Stimulated activated CD8-positive, alpha-beta memory T cell treated with anti-CD3 and anti-CD28 coated beads, Interleukin-15, amount 100 ng/mL, for 1 hour (primary cell): ENCODE measurements at regions not wholly inside any gene's neighbourhood (a gene's known extent, or its start where the extent isn't known, plus 50 kb on each side); places are given as distances from the start of the nearest gene placed in this dataset.
"Not testable (repeated sequence)": the region's sequence is repeated elsewhere in the genome, so short reads cannot be mapped to it uniquely, and the experiment has no call there.

Experiments used
- DNase-seq: peaks from one replicate; pipeline ENCODE4 v3.0.0-alpha.2; 2020; ENCODE audit warnings: low read depth

DNA sequence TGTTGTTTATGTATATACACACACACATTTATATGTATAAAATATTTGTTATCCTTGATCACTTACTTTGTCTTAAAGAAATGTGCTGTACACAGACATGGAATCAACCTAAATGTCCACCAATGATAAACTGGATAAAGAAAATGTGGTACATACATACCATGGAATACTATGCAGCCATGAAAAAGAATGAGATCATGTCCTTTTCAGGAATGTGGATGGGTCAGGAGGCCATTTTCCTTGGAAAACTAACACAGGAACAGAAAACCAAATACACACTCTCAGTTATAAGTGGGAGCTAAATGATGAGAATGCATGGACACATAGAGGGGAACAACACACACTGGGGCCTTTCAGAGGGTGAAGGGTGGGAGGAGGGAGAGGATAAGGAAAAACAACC lies 534.7 kb downstream of the FLRT2 start:
- not testable (repeated sequence) for DNase-seq

DNA sequence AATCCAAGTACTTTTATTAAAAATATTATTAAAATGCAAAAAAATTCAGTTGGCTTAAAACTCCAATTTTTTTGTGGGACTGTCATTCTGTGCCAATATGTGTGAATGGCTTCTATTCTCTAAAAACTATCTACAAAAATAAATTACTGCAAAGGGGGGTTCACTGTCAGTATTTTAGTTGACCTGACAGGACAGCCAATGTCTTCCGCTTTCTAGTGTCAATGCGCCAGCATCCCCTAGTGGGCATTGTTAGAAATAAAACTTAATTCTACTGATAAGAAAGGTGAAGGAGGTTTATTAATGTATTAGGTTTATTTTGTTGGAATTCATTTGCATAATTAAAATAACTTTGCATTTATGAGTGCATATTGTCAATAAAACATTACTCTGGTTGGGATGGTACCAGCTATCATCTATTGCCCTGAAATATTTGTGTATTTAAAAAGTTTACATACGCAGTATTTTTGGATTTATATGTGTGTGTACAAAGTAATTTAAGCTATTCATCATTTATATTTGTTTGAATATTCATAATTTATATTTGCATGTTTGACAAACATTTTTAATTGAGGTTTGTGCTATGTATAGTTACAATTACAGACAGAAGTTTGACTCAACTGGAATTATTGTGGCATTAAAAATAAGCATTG lies 527.2 kb downstream of the FLRT2 start:
- DNase-seq: no peak

DNA sequence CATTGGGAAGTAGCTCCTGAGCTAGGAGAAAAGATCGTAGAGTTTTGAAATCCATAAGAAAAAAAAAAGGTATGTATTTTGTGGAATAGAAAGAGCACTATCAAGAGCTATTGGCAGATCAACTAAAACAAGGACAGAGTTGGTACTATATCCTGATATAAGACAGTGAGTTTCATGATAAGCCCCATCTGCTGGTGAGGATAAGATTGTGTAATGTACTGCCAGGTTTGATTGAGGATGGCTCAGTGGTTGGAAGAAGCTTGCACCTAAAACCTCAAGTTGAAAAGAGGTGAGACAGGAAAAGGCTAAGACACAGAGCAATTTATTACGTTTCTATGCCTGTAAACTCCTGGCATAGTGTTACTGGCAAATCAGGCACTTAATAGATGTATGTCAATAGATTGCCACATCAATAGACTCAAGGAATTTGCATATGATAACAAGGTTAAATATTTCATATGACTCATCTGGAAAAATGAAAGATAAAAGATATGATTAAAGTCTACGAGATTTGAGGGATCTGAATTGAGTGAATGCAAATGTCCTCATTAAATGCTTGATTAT lies 525.6 kb downstream of the FLRT2 start:
- no peak for DNase-seq

DNA sequence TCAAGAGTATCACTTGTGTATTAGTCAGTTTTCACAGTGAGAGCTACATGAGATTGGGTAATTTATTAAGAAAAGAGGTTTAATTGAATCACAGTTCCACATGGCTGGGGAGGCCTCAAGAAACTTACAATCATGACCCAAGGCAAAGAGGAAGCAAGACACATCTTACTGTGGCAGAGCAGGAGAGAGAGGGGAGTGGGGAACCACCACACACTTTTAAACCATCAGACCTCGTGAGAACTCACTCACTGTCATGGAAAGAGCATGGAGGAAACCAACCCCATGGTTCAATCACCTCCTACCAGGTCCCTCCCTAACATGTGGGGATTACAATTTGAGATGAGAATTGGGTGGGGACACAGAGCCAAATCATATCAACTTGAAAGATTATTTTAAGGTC lies 522.9 kb downstream of the FLRT2 start:
- DNase-seq: no peak

DNA sequence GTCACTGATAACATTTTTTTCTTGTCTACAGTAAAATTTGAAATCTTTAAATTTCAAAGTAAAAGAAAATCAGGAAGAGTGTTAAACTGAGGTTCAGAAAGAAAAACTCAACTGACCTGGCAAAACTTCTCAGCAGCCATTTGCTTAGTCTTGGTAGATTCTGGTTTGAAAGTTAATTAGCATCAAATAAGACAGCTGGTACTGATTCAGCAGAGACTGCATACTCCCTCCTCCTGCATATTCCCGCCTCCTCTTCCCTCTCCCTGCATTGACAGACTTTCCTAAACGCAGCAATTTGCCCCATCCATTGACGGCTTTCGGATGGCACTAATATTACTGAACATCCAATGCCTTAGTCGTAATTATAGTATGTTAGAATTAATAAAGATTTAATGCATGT lies 520.8 kb downstream of the FLRT2 start:
- no peak for DNase-seq

DNA sequence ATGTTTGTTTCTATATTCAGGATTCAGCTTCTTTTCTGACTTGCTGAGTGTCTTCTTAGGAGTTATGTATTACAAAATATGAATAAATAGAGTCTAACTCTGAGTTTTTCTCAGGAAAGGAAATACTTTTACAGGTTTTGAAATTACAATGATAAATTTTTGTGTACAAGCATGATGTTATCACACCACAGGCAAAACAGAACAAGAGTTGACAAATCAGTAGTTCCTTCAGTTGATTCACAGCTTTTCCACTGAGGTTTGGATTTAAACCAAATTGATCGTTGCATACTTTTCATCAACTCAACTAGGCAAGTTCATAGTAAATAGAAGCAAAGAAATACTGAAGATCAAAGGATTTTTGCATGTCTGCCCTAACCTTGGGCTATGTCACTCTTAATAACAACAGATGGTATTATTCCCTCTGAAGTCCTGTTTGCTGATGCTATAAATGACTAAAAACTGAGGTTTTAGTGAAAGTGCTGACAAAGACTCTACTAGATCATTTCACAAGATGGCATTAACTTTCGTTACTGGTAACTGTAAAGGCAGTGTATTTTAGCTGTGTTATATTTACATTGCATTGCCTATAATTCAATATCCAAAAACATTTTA lies 520.2 kb downstream of the FLRT2 start:
- DNase-seq: no peak

DNA sequence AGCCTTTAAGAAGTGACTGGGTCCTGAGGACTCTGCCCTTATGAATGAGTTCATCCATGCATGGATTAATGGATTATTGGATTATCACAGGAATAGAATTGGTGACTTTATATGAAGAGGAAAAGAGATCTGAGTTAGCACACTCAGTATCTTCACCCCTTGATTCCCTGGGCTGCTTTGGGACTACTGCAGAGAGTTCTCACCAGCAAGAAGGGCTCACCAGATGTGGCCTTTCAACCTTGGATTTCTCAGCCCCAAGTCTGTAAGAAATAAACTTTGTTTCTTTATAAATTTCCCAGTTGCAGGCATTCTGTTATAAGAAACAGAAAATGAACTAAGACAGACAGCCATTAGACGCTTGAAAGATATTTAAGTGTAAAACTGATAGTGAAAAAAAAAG lies 509.2 kb downstream of the FLRT2 start:
- no peak for DNase-seq

DNA sequence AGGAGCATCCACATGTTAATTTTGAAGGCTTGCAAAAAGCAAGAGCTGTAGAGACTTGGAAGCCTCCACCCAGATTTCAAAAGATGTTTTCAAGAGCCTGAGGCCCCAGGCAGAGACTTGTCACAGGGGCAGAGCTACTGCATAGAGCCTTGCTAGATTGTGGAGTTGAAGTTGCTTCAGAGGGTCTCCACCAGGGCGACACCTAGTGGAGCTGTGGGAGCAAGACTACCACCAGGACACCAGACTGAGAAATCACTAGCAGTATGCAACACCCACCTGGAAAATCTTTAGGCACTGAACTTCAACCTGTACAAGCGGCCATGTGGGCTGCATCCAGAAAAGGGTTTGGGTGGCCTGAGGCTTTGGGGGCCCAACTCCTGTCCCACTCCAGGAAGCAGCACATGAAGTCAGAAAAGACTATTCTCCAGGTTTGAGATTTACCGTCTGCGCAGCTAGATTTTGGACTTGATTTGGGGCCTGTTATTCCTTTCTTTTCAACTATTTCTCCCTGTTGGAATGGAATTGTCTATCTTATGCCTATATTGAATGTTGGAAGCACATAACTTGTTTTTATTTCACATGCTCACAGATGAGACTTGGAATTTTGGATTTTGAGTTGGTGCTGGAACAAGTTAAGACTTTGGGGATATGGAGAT lies 508.6 kb downstream of the FLRT2 start:
- DNase-seq: no peak

DNA sequence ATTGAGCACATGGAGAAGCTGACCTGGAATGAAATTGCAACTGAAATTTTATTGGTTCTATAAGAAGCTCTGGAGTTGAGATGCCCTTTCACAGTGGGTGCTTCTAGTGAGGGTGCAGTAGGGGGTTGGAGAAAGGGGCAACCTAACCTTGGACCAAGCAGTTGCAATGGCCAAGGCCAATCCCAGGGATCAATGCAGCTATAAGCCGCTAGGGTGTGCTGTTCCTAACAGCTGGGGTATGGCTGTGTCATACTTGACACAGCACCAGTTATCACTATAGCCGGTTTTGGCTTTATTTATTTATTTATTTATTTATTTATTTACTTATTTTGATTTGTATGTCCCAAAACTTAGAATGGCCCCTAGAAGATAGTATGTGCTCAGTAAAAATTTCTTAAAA lies 505.9 kb downstream of the FLRT2 start:
- no peak for DNase-seq

DNA sequence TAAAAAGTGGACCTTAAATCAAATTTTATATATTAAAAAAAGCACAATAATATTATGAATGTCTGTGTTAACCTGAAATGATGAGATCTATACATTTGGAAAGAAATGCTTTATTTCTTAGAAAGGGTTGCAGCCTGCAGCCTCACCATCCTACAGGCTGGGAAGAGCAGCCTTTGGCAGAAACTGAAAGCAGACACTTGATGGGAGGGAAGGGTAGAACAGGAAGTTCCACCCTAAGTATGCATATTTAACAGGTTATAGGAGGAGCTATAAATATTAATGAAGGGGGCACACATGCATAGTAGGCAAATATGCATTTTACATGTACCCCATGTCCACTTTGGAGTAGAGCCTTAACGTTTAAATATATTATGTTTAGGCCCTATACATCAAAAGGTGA lies 498.0 kb downstream of the FLRT2 start:
- no peak for DNase-seq

DNA sequence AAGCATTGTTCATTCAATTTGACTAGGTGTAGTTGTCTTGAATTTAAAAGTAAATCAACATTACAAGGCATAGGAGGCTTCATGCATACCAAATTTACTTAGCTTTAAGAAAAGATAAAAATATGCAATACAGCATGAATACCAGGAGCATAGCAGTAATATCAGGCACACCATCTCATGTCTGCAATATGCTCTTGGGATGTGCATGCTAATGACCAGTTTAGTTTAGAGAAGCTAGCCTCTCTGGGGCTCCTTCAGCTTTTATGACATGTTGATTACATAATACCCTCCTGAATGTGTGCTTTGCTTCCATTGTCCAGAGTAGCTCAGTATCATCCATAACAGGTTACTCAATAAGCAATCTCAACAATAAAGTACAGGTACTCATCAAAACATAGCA lies 497.2 kb downstream of the FLRT2 start:
- no peak for DNase-seq

DNA sequence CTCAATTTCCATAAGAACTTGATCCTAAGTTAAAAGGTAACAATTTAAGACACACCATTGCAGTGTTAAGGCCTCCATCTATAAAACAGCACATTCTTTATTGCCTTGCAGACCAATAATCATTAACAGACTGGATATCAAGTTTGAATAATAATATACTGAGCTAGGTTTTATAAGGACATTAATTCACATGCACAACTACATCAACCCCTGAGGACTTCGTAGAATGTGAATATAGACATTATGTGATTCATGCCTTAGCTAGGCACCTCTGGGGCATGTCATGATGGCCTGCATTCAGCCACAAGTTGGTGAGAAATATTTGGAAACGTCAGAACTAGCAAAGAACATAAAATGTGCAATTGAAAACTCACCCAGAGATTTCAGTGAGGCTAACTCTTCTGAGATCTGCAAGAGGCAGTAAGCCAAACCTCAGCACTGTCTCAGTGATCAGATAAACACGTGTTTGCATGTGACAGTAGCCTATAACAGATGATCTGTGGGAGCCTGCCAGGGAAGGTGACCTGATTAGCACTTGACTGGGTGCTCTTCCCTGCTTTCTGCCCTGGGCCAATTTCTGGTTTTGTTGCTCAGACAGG lies 492.2 kb downstream of the FLRT2 start:
- DNase-seq: no peak

DNA sequence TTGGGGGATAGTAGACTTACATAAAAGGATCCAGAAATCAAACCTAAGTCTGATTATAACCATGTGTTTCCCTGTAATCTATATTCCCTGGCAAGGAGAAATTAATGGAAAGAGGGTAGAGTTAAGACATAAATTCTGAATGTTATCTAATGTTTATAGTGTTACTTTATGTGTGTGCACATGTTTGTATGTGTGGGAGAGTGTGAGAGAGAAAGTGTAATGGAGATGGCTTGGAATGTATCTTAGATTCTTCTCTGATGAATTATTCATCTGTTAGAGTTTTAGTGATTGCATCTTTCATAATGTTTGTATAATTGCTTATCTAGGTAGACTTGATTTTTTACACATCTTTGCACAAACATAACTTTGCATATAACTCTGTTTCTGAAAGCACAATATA lies 490.9 kb downstream of the FLRT2 start:
- DNase-seq: no peak

DNA sequence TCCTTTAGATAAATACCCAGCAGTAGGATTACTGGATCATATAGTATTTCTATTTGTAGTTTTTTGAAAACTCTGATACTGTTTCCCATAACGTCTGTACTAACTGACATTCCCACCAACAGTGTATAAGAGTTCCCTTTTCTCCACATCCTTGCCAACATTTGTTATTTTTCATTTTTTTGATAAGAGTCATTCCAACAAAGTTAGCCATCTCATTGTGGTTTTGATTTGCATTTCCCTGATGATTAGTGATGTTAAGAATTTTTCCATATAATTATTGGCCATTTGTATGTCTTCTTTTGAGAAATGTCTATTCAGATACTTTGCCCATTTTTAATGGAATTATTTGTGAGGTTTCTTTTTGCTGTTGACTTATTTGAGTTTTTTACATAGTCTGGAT lies 486.0 kb downstream of the FLRT2 start:
- no peak for DNase-seq

DNA sequence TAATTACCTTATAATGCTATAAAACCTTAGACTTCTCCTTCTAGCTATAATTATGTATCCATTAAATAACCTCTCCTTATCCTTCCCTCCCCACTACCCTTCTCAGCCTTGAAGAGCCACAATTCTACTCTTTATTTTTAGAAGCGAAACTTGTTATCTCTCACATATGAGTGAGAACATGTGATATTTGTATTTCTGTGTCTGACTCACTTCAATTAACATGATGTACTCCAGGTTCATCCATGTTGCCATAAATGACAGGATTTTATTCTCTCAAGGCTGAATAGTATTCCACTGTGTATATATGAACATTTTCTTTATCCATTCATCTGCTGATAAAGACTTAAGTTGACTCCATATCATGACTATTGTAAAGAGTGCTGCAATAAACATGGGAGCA lies 485.6 kb downstream of the FLRT2 start:
- no peak for DNase-seq

DNA sequence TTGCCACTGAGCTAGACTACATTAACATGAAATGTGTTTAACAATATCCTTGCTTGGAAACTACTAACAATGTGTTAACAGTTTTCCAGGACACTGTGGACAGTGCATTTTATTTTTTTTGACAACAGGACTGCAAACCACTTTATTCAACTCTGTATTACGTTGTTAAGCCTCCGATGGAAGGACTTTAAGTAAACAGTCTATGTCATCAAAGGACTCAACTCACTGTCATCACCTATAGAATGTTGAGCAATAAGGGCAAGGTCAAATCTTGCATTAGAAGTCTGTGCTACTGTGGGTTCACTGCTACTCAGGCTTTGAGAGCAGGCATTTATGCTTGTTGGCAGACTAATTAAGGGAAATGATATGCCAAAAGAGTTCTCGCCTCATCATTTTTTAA lies 483.7 kb downstream of the FLRT2 start:
- no peak for DNase-seq

DNA sequence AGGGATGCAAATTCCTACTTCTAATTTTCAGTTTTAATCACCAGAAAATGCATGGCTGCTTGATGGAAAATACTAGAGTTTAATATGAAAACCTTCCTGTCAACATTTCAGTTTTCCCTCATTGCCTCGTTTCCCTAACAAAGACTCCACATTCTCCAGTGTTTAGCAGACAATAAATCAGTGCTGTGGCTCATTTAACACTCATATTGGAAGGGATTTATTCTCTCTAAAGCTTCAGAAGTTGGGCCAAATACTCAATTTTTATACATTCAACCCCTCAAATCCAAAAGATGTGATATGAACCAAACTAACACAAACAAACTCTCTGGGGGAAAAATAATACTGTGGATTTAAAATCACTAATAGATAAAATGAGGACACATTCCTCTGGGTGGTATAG lies 482.5 kb downstream of the FLRT2 start:
- DNase-seq: no peak

DNA sequence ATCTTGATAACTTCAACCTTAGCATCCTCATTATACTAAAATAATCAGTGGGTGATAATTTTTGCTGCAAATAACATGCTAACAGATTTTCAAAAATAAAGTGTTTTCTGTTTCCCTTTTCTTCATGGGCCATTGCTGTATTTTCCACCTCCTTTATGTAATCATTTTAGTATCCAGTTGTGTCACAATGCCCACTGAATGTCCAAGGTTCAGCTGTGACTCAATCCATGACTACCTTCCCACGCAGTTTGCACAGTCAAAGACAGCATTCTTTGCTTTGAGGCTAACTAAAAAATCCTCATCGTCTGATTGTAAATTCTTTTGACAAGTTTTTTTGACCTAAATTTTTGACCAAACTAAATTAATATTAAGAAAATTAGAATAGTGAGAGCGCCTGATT lies 474.1 kb downstream of the FLRT2 start:
- no peak for DNase-seq

DNA sequence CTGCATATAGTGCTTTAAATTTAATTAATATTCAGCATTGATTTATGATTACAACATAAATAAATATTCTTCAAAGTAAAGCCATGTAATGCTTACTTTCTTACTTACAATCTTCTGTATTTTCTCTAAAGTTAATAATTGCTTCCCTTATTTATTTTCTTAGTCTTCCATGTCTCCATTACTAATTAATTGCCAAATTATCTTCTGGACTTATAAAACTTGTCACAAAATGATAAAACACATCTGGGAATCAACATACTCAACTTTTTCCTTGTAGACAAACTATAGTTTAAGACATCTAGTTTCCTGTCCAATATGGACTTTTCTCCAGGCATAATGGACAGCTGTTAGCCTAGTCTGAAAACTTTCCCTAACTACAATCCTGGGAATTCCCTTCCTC lies 466.6 kb downstream of the FLRT2 start:
- no peak for DNase-seq

DNA sequence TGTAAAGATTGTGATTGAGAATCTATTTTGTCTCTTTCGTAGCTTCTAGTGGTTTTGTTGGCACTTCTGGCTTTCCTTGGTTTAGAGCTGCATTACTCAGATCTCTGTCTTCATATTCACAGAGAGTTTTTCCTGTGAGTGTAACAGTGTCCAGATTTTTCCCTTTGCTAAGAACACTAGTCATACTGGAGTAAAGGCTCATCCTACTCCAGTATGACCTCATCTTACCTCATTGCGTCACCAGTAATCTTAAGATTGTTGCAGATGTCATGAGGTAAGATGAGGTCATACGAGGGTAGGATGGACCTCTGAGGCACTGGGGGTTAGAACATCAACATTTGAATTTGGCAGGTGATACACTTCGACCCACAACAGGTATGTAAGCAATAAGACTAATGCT lies 461.2 kb downstream of the FLRT2 start:
- no peak for DNase-seq

DNA sequence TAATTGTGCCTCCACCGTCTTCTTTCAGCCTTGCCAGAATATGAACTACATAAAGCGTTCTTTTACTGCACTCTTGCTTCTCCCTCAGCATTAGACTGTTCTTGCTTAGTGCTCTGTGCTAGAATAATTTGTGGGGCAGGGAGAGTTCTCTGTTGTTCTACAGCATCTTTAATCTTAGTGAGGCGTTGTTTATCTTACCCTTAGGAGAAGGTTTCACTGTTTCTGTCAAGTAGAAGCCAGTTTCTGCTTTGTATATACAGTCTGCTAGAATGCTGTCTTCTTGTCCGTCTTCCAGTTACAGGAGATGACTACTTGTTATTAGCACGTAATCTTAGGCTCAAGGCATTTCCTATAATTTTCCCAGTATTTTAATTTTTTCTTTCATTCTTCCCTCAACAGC lies 458.0 kb downstream of the FLRT2 start:
- no peak for DNase-seq

DNA sequence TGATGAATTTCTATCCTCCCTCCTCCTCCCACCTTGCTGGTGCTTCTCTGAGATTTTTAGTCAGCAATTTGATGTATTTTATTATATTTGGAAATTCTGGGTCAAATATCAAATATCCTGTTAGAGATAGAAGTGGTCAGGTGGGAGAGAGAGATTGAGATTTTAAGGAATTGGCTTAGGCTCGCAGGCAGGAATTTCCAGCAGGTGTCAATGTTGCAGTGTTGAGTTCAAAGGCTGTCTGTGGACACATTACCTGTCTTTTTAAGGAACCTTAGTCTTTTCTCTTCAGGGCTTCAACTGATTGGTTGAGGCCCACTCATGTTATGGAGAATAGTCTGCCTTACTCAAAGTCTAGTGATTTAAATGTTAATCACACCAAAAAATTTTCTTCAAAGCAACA lies 457.3 kb downstream of the FLRT2 start:
- DNase-seq: no peak

DNA sequence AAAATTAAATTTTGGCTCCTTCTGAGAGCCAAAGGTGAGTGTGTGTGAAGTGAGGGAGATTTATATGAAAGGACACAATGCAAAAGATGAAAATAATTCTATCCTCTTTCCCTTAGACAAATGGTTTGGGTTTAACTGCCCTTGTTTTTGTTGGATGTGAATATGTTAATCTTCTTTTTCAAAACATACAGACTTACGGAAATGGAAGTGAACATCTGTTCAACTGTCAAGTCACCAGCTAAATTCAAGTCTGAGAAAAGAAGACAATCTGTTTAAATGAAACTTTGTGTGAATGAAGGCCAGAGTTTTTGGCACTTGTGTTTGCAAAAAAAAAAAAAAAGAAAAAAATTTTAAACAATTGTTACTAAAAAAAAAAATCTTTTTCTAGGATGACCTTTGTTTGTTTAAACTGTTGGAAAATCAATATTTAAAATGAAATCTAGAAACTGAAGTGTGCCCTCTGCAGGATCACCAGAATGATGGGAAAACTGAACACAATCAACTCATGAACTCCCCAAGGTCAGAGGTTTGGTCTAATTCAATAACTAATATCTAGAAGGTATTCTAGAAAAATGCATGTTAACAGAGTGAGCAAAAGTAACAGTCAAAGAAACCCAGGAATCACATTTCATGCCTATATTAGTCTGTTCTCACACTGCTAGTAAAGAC lies 448.8 kb downstream of the FLRT2 start:
- DNase-seq: no peak
